ENCODE measurements at regions not wholly inside any gene's neighbourhood (a gene's known extent, or its start where the extent isn't known, plus 50 kb on each side); places are given as distances from the start of the nearest gene placed in this dataset.
"Not testable (repeated sequence)": the region's sequence is repeated elsewhere in the genome, so short reads cannot be mapped to it uniquely, and the experiment has no call there.

DNA sequence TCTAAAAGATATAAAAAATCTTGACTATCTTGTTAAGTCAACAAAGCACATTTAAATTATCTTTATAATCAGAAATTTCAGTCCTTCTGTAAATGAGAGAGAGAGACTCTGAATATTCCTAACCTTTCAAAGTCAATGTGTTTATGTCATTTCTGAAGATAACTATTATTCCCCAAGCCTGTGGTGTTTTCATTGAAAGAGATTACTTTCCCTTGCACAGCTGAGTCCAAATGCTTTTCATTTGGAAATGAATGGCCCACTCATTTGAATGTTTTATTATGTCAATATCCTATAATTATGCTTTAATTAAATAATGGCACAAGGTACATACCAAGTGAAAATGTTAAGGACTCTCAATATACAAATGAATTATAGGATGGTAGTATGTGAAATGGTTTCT lies 680.0 kb upstream of the DPPA4 start:
- no peak overlapping the region for H3K4me3 ChIP-seq (ENCODE audit: control insufficient read depth in 1 of 2, extremely low read depth in 1 of 2, low read length in 1 of 2)
- ChIA-PET POLR2A (no interaction called here), CTCF (interaction anchor here in 1 of 2 donors (0.6 kb wide), 1 partner anchor 332 kb away, joined by 4 read pairs; no protein-coding TSS in a partner anchor)
- H3K27ac Mint-ChIP-seq, result no peak overlapping the region
- ATAC-seq (replicated peaks in 1 of 4), result no peak
- no peaks in the 10 kb centered on the region for H3K4me1 ChIP-seq (ENCODE audit: control insufficient read depth in 1 of 2, extremely low read depth in 1 of 2, insufficient read depth in 2 of 2, low read length in 2 of 2)
- peaks cover 0 to 2% (median 0%) of the 10 kb centered on the region in 3 donors for H3K9me3 Mint-ChIP-seq
- no peaks in the 10 kb centered on the region for H3K27me3 ChIP-seq (replicated peaks in 1 of 2; ENCODE audit: control insufficient read depth in 2 of 2, extremely low read depth in 1 of 2, insufficient read depth in 2 of 2, low read length in 1 of 2)
- no peaks in the 10 kb centered on the region for H3K36me3 ChIP-seq (ENCODE audit: control insufficient read depth in 2 of 2, extremely low read depth in 1 of 2, insufficient read depth in 1 of 2, low read length in 1 of 2)
- peaks cover 0 to 17% (median 14%) of the 10 kb centered on the region in 3 donors for H3K4me1 Mint-ChIP-seq
- no peaks in the 10 kb centered on the region for H3K36me3 Mint-ChIP-seq
- no peak for DNase-seq
- no peak overlapping the region for H3K4me3 Mint-ChIP-seq
- H3K27me3 Mint-ChIP-seq, result peaks cover 0 to 4% of the 10 kb centered on the region in 2 donors
- no peaks in the 10 kb centered on the region for H3K9me3 ChIP-seq
- H3K27ac ChIP-seq (ENCODE audit: low read length), result no peak overlapping the region

DNA sequence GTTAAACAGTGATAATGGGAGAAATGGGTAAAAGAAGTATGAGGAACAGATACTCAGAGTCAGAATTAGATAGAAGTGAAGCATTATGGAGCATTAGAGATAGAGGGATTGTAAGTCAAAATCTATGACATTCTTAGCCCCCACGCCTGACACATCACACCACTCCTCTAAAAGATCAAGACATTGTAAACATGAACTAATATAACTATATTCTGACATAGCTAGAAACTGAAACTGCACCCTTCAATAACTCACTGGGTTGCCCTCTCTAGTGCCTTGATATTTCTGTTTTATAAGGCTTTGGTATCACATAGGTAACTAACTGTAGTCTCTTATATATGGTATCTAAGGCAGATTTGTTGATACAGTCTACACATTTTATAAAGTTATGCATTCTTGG lies 684.3 kb upstream of the DPPA4 start:
- ChIA-PET CTCF (no interaction called here), POLR2A (no interaction called here)
- Mint-ChIP-seq H3K27me3 (peaks cover 0 to 4% of the 10 kb centered on the region in 2 donors), H3K4me1 (peaks cover 0 to 2% (median 2%) of the 10 kb centered on the region in 3 donors), H3K9me3 (peaks cover 4 to 6% (median 5%) of the 10 kb centered on the region in 3 donors), H3K36me3 (peaks cover 9% of the 10 kb centered on the region), H3K4me3 (no peak overlapping the region), H3K27ac (no peak overlapping the region)
- Histone ChIP-seq H3K27me3 (replicated peaks in 1 of 2; ENCODE audit: control insufficient read depth in 2 of 2, extremely low read depth in 1 of 2, insufficient read depth in 2 of 2, low read length in 1 of 2) (no peaks in the 10 kb centered on the region), H3K4me1 (ENCODE audit: control insufficient read depth in 1 of 2, extremely low read depth in 1 of 2, insufficient read depth in 2 of 2, low read length in 2 of 2) (no peaks in the 10 kb centered on the region), H3K4me3 (ENCODE audit: control insufficient read depth in 1 of 2, extremely low read depth in 1 of 2, low read length in 1 of 2) (no peak overlapping the region), H3K27ac (ENCODE audit: low read length) (no peak overlapping the region), H3K9me3 (no peaks in the 10 kb centered on the region), H3K36me3 (ENCODE audit: control insufficient read depth in 2 of 2, extremely low read depth in 1 of 2, insufficient read depth in 1 of 2, low read length in 1 of 2) (no peaks in the 10 kb centered on the region)
- no CpG with 5 or more reads among the region's 1 CpG for WGBS (ENCODE audit: insufficient coverage)
- DNase-seq (no peak), ATAC-seq (replicated peaks in 1 of 4) (no peak)

DNA sequence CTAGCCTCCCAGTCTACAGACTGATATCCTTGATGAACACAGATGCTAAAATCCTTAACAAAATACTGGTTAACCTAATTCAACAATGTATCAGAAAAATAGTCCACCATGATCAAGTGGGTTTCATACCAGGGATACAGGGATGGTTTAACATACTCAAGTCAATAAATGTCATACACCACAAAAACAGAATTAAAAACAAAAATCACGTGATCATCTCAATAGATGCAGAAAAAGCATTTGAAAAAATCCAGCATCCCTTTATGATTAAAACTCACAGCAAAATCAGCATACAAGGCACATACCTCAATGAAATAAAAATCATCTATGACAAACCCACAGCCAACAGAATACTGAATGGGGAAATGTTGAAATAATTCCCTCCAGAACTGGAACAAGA lies 685.7 kb upstream of the DPPA4 start:
- H3K9me3 Mint-ChIP-seq; H3K4me1 ChIP-seq (ENCODE audit: control insufficient read depth in 1 of 2, extremely low read depth in 1 of 2, insufficient read depth in 2 of 2, low read length in 2 of 2); CTCF ChIA-PET; POLR2A ChIA-PET; H3K36me3 ChIP-seq (ENCODE audit: control insufficient read depth in 2 of 2, extremely low read depth in 1 of 2, insufficient read depth in 1 of 2, low read length in 1 of 2); H3K27me3 Mint-ChIP-seq; H3K36me3 Mint-ChIP-seq; H3K27ac ChIP-seq (ENCODE audit: low read length); DNase-seq; H3K4me3 ChIP-seq (ENCODE audit: control insufficient read depth in 1 of 2, extremely low read depth in 1 of 2, low read length in 1 of 2); H3K9me3 ChIP-seq; H3K4me3 Mint-ChIP-seq; ATAC-seq (replicated peaks in 1 of 4); H3K27me3 ChIP-seq (replicated peaks in 1 of 2; ENCODE audit: control insufficient read depth in 2 of 2, extremely low read depth in 1 of 2, insufficient read depth in 2 of 2, low read length in 1 of 2); H3K4me1 Mint-ChIP-seq; H3K27ac Mint-ChIP-seq: not testable (repeated sequence)
- no CpG with 5 or more reads among the region's 1 CpG for WGBS (ENCODE audit: insufficient coverage)

DNA sequence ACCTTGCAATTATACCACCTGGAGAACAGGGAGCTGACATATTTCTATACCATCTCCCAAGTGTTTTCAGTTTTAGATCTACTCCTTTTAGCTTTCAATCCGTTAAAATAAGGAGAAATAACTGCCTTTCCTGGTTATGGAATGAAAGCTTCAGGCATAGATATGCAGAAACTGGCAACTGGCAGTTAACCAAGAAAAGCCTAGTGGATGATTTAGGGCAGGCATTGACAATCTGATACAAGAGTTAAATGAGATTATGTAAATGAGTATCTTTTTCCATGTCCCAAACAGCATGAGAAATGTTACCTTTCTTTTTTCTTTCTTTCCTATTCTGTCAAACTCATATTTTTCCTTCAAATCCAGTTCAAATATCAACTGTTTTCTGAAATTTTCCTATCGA lies 689.1 kb upstream of the DPPA4 start:
- H3K4me3 ChIP-seq (ENCODE audit: control insufficient read depth in 1 of 2, extremely low read depth in 1 of 2, low read length in 1 of 2), result no peak overlapping the region
- H3K27ac ChIP-seq (ENCODE audit: low read length), result no peak overlapping the region
- no peak overlapping the region for H3K4me3 Mint-ChIP-seq
- H3K4me1 Mint-ChIP-seq, result peaks cover 0 to 2% (median 0%) of the 10 kb centered on the region in 3 donors
- H3K36me3 Mint-ChIP-seq, result peaks cover 9% of the 10 kb centered on the region
- DNase-seq, result no peak
- peaks cover 4 to 6% (median 5%) of the 10 kb centered on the region in 3 donors for H3K9me3 Mint-ChIP-seq
- CTCF ChIA-PET, result interaction anchor here (0.6 kb wide), 2 partner anchors 489 to 667 kb away, joined by 4 to 6 read pairs; no protein-coding TSS in a partner anchor
- no peaks in the 10 kb centered on the region for H3K9me3 ChIP-seq
- H3K36me3 ChIP-seq (ENCODE audit: control insufficient read depth in 2 of 2, extremely low read depth in 1 of 2, insufficient read depth in 1 of 2, low read length in 1 of 2), result no peaks in the 10 kb centered on the region
- H3K4me1 ChIP-seq (ENCODE audit: control insufficient read depth in 1 of 2, extremely low read depth in 1 of 2, insufficient read depth in 2 of 2, low read length in 2 of 2), result no peaks in the 10 kb centered on the region
- no peak overlapping the region for H3K27ac Mint-ChIP-seq
- POLR2A ChIA-PET, result no interaction called here
- no peaks in the 10 kb centered on the region for H3K27me3 Mint-ChIP-seq
- no peaks in the 10 kb centered on the region for H3K27me3 ChIP-seq (replicated peaks in 1 of 2; ENCODE audit: control insufficient read depth in 2 of 2, extremely low read depth in 1 of 2, insufficient read depth in 2 of 2, low read length in 1 of 2)
- WGBS (ENCODE audit: insufficient coverage), result no CpG with 5 or more reads among the region's 2 CpGs
- ATAC-seq (replicated peaks in 1 of 4), result no peak

DNA sequence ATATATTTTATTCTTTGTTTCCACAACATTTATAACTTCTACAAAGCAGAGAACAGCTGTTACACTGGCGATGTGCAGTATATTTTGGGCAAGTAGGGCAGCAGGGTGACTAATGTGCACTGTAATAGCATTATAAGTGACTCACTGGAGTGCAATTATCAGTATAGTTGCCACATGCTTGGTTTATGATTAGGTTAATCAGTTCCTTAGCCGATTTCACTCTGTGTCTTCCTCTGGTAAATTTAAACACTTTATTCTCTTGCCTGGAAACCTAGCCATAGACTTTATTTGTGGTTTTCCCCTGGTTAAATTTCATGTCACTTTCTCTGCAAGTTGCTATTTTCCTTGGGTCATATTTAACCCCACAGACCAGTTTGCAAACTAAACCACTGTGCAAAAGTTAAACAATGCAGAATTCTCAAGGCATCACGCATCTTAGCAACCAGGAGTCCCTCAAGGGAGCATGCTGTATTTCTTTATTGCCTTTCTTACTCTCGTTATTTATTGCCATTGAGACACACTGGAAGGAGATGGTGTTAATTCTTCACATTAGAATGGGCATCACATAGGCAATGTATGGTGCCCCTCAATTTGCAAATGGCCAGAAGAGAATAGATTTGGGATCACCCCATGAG lies 690.2 kb upstream of the DPPA4 start:
- no peak for ATAC-seq (replicated peaks in 1 of 4)
- Mint-ChIP-seq H3K4me1 (peaks cover 0 to 2% (median 0%) of the 10 kb centered on the region in 3 donors), H3K27ac (no peak overlapping the region), H3K4me3 (no peak overlapping the region), H3K9me3 (peaks cover 4 to 6% (median 5%) of the 10 kb centered on the region in 3 donors), H3K36me3 (peaks cover 9% of the 10 kb centered on the region), H3K27me3 (no peaks in the 10 kb centered on the region)
- H3K27ac ChIP-seq (ENCODE audit: low read length), result no peak overlapping the region
- WGBS (ENCODE audit: insufficient coverage), result 100% methylated on average over 1 of the region's 4 CpGs
- ChIA-PET POLR2A (no interaction called here), CTCF (no interaction called here)
- no peaks in the 10 kb centered on the region for H3K27me3 ChIP-seq (replicated peaks in 1 of 2; ENCODE audit: control insufficient read depth in 2 of 2, extremely low read depth in 1 of 2, insufficient read depth in 2 of 2, low read length in 1 of 2)
- H3K36me3 ChIP-seq (ENCODE audit: control insufficient read depth in 2 of 2, extremely low read depth in 1 of 2, insufficient read depth in 1 of 2, low read length in 1 of 2), result no peaks in the 10 kb centered on the region
- H3K9me3 ChIP-seq, result no peaks in the 10 kb centered on the region
- DNase-seq, result no peak
- H3K4me1 ChIP-seq (ENCODE audit: control insufficient read depth in 1 of 2, extremely low read depth in 1 of 2, insufficient read depth in 2 of 2, low read length in 2 of 2), result no peaks in the 10 kb centered on the region
- no peak overlapping the region for H3K4me3 ChIP-seq (ENCODE audit: control insufficient read depth in 1 of 2, extremely low read depth in 1 of 2, low read length in 1 of 2)

DNA sequence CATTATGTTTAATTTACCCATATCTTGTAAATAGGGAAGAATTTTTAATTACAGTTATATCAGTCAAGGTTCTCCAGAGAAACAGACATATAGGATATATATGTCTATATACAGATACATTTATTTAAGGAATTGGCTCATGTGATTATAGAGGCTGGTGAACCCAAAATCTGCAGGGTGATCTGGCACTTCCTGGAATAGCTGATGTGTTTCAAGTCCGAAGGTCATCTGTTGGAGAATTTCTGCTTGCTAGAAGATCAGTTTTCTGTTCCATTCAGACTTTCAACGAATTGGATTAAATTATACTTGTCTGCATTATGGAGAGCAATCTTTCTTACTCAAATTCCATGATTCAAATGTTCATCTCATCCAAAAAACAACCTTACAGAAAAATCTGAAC lies 694.6 kb upstream of the DPPA4 start:
- no peaks in the 10 kb centered on the region for H3K36me3 Mint-ChIP-seq
- Histone ChIP-seq H3K4me1 (ENCODE audit: control insufficient read depth in 1 of 2, extremely low read depth in 1 of 2, insufficient read depth in 2 of 2, low read length in 2 of 2) (no peaks in the 10 kb centered on the region), H3K9me3 (no peaks in the 10 kb centered on the region), H3K4me3 (ENCODE audit: control insufficient read depth in 1 of 2, extremely low read depth in 1 of 2, low read length in 1 of 2) (no peak overlapping the region), H3K27me3 (replicated peaks in 1 of 2; ENCODE audit: control insufficient read depth in 2 of 2, extremely low read depth in 1 of 2, insufficient read depth in 2 of 2, low read length in 1 of 2) (no peaks in the 10 kb centered on the region), H3K27ac (ENCODE audit: low read length) (no peak overlapping the region), H3K36me3 (ENCODE audit: control insufficient read depth in 2 of 2, extremely low read depth in 1 of 2, insufficient read depth in 1 of 2, low read length in 1 of 2) (no peaks in the 10 kb centered on the region)
- ChIA-PET CTCF (no interaction called here), POLR2A (no interaction called here)
- ATAC-seq (replicated peaks in 1 of 4) (no peak), DNase-seq (no peak)
- no peak overlapping the region for H3K27ac Mint-ChIP-seq
- WGBS (ENCODE audit: insufficient coverage), result 100% methylated on average over 1 of the region's 2 CpGs
- H3K9me3 Mint-ChIP-seq, result no peaks in the 10 kb centered on the region
- peaks cover 0 to 2% (median 0%) of the 10 kb centered on the region in 3 donors for H3K4me1 Mint-ChIP-seq
- H3K27me3 Mint-ChIP-seq, result no peaks in the 10 kb centered on the region
- no peak overlapping the region for H3K4me3 Mint-ChIP-seq

DNA sequence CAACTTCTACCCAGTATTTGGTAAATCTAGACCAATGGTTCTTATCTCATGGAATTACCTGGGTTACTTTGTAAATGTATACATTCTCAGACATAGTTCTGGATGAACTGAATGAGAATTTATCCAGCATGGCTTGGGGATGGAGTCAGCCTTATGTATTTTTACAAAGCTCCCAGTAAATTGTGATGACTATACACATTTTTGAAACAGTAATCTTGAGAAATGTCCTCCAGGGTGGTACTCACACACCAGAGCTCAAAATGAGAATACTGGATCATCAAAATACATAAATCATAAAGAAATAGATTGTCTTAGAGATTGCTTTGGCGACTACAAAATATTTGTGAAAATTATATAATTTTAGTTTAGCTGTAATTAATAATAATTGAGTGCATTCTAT lies 722.1 kb upstream of the DPPA4 start:
- H3K27me3 ChIP-seq (replicated peaks in 1 of 2; ENCODE audit: control insufficient read depth in 2 of 2, extremely low read depth in 1 of 2, insufficient read depth in 2 of 2, low read length in 1 of 2), result no peaks in the 10 kb centered on the region
- WGBS (ENCODE audit: insufficient coverage), result no CpG with 5 or more reads among the region's 1 CpG
- ChIA-PET POLR2A (interaction anchor here in 1 of 2 donors (0.6 kb wide), 1 partner anchor 13 kb away, joined by 4 read pairs; no protein-coding TSS in a partner anchor), CTCF (no interaction called here)
- ATAC-seq (replicated peaks in 1 of 4), result no peak
- no peak overlapping the region for H3K4me3 Mint-ChIP-seq
- H3K36me3 ChIP-seq (ENCODE audit: control insufficient read depth in 2 of 2, extremely low read depth in 1 of 2, insufficient read depth in 1 of 2, low read length in 1 of 2), result no peaks in the 10 kb centered on the region
- H3K27ac Mint-ChIP-seq, result no peak overlapping the region
- DNase-seq, result no peak
- no peaks in the 10 kb centered on the region for H3K9me3 Mint-ChIP-seq
- H3K4me1 ChIP-seq (ENCODE audit: control insufficient read depth in 1 of 2, extremely low read depth in 1 of 2, insufficient read depth in 2 of 2, low read length in 2 of 2), result no peaks in the 10 kb centered on the region
- H3K27ac ChIP-seq (ENCODE audit: low read length), result no peak overlapping the region
- no peaks in the 10 kb centered on the region for H3K9me3 ChIP-seq
- H3K27me3 Mint-ChIP-seq, result no peaks in the 10 kb centered on the region
- H3K4me1 Mint-ChIP-seq, result no peaks in the 10 kb centered on the region
- H3K4me3 ChIP-seq (ENCODE audit: control insufficient read depth in 1 of 2, extremely low read depth in 1 of 2, low read length in 1 of 2), result no peak overlapping the region
- H3K36me3 Mint-ChIP-seq, result no peaks in the 10 kb centered on the region
